Upper lobe of left lung (tissue), 6 donors: ENCODE measurements at regions not wholly inside any gene's neighbourhood (a gene's known extent, or its start where the extent isn't known, plus 50 kb on each side); places are given as distances from the start of the nearest gene placed in this dataset.

Experiments used
- ATAC-seq, 2 donors: fragments of 200-7000 bp; cut with Tn5 transposase; one replicate each; pipeline ENCODE4 v1.9.1; 2022; ENCODE audit warnings: mild to moderate bottlenecking in 2 of 2, moderate library complexity in 2 of 2; ENCODE audit not compliant: low FRiP score in 2 of 2
- DNase-seq, 2 donors: peaks; one replicate each; pipeline ENCODE4 v3.0.0-alpha.2; 2019 to 2020
- H3K27ac ChIP-seq, 4 donors: fragments of 200-600 bp; sonication (generic); one replicate each; pipeline ENCODE4 v1.5.1; 2016 to 2019
- H3K27me3 ChIP-seq, 4 donors: fragments of 200-600 bp; sonication (generic); one replicate each; pipeline ENCODE4 v1.5.1; 2017 to 2019
- H3K36me3 ChIP-seq, 4 donors: fragments of 200-600 bp; sonication (generic); one replicate each; pipeline ENCODE4 v1.5.1; 2016 to 2019
- H3K4me1 ChIP-seq, 4 donors: fragments of 200-600 bp; sonication (generic); one replicate each; pipeline ENCODE4 v1.5.1; 2018 to 2019
- H3K4me3 ChIP-seq, 4 donors: fragments of 200-600 bp; sonication (generic); one replicate each; pipeline ENCODE4 v1.5.1; 2017 to 2019; ENCODE audit warnings: mild to moderate bottlenecking in 2 of 4, moderate library complexity in 1 of 4
- H3K9me3 ChIP-seq, 4 donors: fragments of 200-600 bp; sonication (generic); one replicate each; pipeline ENCODE4 v1.5.1; 2018 to 2019
- EP300 ChIP-seq, 4 donors: sonication (generic); formaldehyde crosslinking; IDR thresholded peaks; one replicate each; pipeline ENCODE4 v1.5.1; 2017; ENCODE audit warnings: antibody characterized with exemption in 4 of 4, control low read depth in 2 of 4
- POLR2A ChIP-seq, 4 donors: fragments of 450-650 bp; IDR thresholded peaks; one replicate each; pipeline ENCODE4 v1.5.1; 2016 to 2017; ENCODE audit warnings: antibody characterized with exemption in 4 of 4, mild to moderate bottlenecking in 2 of 4
- POLR2AphosphoS5 ChIP-seq, 2 donors: sonication (generic); formaldehyde crosslinking; IDR thresholded peaks; one replicate each; pipeline ENCODE4 v1.5.1; 2017; ENCODE audit warnings: antibody characterized with exemption in 2 of 2
- WGBS, 2 donors: methylation state at CpG; one replicate each; pipeline ENCODE4 v1.1.5; 2017 to 2018; 5-methylcytosine and 5-hydroxymethylcytosine counted together
- TF ChIP-seq, protein P1 (sequence below), 6 experiments: fragments of 450-650 bp in 4 of 6; fragments of 200-600 bp in 2 of 6; sonication (generic) in 2 of 6; IDR thresholded peaks; one replicate each; pipeline ENCODE4 v1.5.1; 2016 to 2019; ENCODE audit warnings: antibody characterized with exemption in 6 of 6
- donor health status: DM: no; HTN: no; CAD: no; lungs with moderate emphysema.
- donor health status: DM: no; HTN: yes; CAD: no; lungs with severe emphysema.

DNA sequence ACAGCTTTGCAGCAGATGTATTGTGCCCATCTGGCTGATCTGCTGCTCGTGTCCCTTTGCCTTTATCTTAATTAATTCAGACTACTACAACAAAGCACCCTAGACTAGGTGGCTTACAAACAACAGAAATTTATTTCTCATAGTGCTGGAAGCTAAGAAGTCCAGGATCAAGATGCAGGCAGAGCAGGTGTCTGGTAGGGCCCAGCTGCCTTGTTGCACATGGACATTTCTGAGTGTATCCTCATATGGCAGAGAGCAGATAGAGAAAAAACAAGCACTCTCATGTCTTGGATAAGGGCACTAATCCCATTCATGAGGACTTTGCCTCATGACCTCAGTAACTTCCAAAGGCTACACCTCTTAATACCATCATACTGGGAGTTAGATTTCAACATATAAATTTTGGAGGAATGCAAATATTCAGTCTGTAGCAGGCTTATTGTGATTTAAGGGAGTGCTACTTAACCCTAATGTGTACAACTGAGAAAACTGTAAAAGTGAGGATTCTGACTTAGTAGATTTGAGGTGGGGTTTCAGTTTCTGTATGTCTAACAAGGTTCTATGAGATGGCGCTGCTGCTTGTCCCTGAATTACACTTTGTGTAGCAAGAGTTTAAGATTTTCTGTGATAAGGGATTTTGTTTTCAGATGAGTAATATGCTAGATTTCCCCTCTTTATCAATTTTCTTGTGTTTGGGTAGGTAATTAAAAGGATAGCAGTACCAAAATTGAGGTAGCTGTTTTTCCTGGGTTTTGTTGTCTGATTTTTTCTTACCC lies 473.2 kb upstream of the TECRL start:
- TF ChIP-seq POLR2A (IDR thresholded peaks at IDR 0.05) (no peak), POLR2AphosphoS5 (IDR thresholded peaks at IDR 0.05) (no peak), EP300 (IDR thresholded peaks at IDR 0.05) (no peak)
- TF ChIP-seq, protein P1, sequence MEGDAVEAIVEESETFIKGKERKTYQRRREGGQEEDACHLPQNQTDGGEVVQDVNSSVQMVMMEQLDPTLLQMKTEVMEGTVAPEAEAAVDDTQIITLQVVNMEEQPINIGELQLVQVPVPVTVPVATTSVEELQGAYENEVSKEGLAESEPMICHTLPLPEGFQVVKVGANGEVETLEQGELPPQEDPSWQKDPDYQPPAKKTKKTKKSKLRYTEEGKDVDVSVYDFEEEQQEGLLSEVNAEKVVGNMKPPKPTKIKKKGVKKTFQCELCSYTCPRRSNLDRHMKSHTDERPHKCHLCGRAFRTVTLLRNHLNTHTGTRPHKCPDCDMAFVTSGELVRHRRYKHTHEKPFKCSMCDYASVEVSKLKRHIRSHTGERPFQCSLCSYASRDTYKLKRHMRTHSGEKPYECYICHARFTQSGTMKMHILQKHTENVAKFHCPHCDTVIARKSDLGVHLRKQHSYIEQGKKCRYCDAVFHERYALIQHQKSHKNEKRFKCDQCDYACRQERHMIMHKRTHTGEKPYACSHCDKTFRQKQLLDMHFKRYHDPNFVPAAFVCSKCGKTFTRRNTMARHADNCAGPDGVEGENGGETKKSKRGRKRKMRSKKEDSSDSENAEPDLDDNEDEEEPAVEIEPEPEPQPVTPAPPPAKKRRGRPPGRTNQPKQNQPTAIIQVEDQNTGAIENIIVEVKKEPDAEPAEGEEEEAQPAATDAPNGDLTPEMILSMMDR (IDR thresholded peaks at IDR 0.05), result no peak
- 60 to 73% methylated on average over 2 of the region's 2 CpGs for WGBS, 2 donors
- H3K4me1 ChIP-seq, result no peaks in the 10 kb centered on the region
- DNase-seq, result no peak
- no peak for ATAC-seq
- no peak overlapping the region for H3K4me3 ChIP-seq
- H3K9me3 ChIP-seq, result no peaks in the 10 kb centered on the region
- H3K27ac ChIP-seq, result no peak overlapping the region
- no peaks in the 10 kb centered on the region for H3K27me3 ChIP-seq
- H3K36me3 ChIP-seq, result no peaks in the 10 kb centered on the region

DNA sequence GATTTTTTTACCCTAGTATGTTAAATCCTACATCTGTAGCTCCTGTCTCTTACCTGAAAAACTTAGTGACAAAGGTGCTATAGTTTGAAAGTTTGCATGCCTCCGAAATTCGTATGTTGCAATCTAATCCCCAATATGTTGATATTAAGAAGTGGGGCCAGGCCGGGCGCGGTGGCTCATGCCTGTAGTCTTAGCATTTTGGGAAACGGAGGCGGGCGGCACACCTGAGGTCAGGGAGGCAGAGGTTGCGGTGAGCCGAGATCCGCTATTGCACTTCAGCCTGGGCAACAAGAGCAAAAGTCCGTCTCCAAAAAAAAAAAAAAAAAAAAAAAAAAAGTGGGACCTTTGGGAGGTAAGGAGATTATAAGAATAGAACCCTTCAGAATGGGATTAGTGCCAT lies 471.3 kb upstream of the TECRL start:
- H3K9me3 ChIP-seq, result no peaks in the 10 kb centered on the region
- no peak overlapping the region for H3K27ac ChIP-seq
- WGBS, 2 donors, result 92% methylated on average over 12 of the region's 12 CpGs
- H3K4me1 ChIP-seq, result no peaks in the 10 kb centered on the region
- H3K36me3 ChIP-seq, result no peaks in the 10 kb centered on the region
- DNase-seq (peak in 1 of 2 donors; percentile 42), ATAC-seq (no peak)
- no peaks in the 10 kb centered on the region for H3K27me3 ChIP-seq
- no peak for TF ChIP-seq POLR2A (IDR thresholded peaks at IDR 0.05)
- TF ChIP-seq, protein P1 (IDR thresholded peaks at IDR 0.05), result no peak
- TF ChIP-seq POLR2AphosphoS5 (IDR thresholded peaks at IDR 0.05), result no peak
- no peak for TF ChIP-seq EP300 (IDR thresholded peaks at IDR 0.05)
- no peak overlapping the region for H3K4me3 ChIP-seq

DNA sequence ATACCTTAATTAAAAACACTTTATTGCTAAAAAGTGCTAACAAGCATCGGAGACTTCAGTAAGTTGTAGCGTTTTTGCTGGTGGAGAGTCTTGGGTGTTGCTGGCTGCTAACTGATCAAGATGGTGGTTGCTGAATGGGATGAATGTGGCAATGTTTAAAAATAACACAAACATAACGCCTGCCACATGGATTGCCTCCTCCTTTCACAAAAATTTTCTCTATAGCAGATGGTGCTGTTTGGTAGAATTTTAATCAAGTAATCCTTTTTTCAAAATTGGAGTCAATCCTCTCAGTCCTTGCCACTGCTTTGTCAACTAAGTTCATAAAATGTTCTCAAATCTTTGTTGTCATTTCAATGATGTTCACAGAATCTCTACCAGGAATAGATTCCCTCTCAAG lies 466.8 kb upstream of the TECRL start:
- TF ChIP-seq, protein P1 (IDR thresholded peaks at IDR 0.05), result no peak
- TF ChIP-seq POLR2AphosphoS5 (IDR thresholded peaks at IDR 0.05) (no peak), EP300 (IDR thresholded peaks at IDR 0.05) (no peak), POLR2A (IDR thresholded peaks at IDR 0.05) (no peak)
- Histone ChIP-seq H3K4me3 (no peak overlapping the region), H3K27ac (no peak overlapping the region), H3K4me1 (no peaks in the 10 kb centered on the region), H3K36me3 (no peaks in the 10 kb centered on the region), H3K27me3 (no peaks in the 10 kb centered on the region), H3K9me3 (no peaks in the 10 kb centered on the region)
- no peak for ATAC-seq
- DNase-seq, result no peak
- 73 to 84% methylated on average over 3 of the region's 3 CpGs for WGBS, 2 donors

DNA sequence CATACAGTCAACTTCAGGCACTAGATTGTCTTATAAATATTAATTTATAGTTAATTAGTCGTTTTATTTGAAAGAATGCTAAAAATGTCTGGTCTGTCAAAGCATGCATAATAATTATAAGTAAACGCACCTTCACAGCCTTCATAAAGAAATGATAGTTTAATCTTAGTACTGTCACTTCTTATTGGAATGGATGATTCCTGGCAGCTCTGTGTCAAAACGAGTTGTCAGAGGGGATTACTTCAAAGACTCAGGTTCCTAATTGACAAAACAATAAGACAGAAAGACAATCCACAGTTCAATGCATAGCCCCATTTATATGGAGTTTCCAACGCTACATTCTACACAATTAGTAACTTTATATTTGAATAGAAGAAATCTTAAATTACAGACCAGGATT lies 461.3 kb upstream of the TECRL start:
- Histone ChIP-seq H3K4me3 (no peak overlapping the region), H3K36me3 (no peaks in the 10 kb centered on the region), H3K4me1 (no peaks in the 10 kb centered on the region), H3K27me3 (no peaks in the 10 kb centered on the region), H3K27ac (no peak overlapping the region), H3K9me3 (no peaks in the 10 kb centered on the region)
- TF ChIP-seq POLR2AphosphoS5 (IDR thresholded peaks at IDR 0.05), result no peak
- TF ChIP-seq, protein P1 (IDR thresholded peaks at IDR 0.05), result no peak
- TF ChIP-seq EP300 (IDR thresholded peaks at IDR 0.05), result no peak
- TF ChIP-seq POLR2A (IDR thresholded peaks at IDR 0.05), result no peak
- DNase-seq (no peak), ATAC-seq (no peak)
- WGBS, 2 donors, result 54 to 70% methylated on average over 4 of the region's 4 CpGs

DNA sequence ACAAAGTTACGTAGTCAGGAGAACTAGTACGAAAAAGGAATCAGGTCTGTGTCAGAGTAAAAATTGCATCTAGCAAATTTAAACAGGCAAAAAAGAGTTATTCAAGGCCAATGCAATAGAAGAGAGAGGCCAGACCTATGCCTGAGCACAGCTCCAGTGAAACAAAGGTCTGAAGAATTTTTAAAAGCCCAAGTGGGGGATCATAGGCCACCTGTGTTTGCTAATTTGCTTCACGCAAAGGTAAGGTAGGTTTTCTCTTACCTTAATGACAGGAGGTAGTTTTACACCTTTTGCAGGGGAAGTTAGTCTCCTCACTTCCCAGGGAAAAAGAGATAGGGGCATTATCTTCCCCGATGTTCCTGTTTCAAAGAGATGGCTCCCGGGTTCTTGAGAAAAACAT lies 448.6 kb upstream of the TECRL start:
- Histone ChIP-seq H3K27me3 (no peaks in the 10 kb centered on the region), H3K4me3 (no peak overlapping the region), H3K27ac (no peak overlapping the region), H3K36me3 (no peaks in the 10 kb centered on the region), H3K4me1 (no peaks in the 10 kb centered on the region), H3K9me3 (no peaks in the 10 kb centered on the region)
- TF ChIP-seq POLR2A (IDR thresholded peaks at IDR 0.05), result no peak
- TF ChIP-seq, protein P1 (IDR thresholded peaks at IDR 0.05), result no peak
- TF ChIP-seq POLR2AphosphoS5 (IDR thresholded peaks at IDR 0.05), result no peak
- no peak for TF ChIP-seq EP300 (IDR thresholded peaks at IDR 0.05)
- ATAC-seq (no peak), DNase-seq (no peak)
- WGBS, 2 donors, result 66 to 76% methylated on average over 5 of the region's 5 CpGs
